Mucosa of gallbladder (tissue), 1 donor: ENCODE measurements at regions not wholly inside any gene's neighbourhood (a gene's known extent, or its start where the extent isn't known, plus 50 kb on each side); places are given as distances from the start of the nearest gene placed in this dataset.

Experiments
- DNase-seq: peaks from one replicate; pipeline ENCODE4 v3.0.0-alpha.2; 2020; ENCODE audit warnings: low spot score
- donor health status: DM: no; HTN: no; CAD: no.

GRCh38 chr11:32039149-32039548, 51.7 kb upstream of the RCN1 start:
- DNase-seq: no peak

GRCh38 chr11:32034680-32035079, 56.2 kb upstream of the RCN1 start:
- DNase-seq: no peak

GRCh38 chr11:32034149-32034548, 56.7 kb upstream of the RCN1 start:
- DNase-seq: no peak

- no peak for DNase-seq
Observed at GRCh38 chr11:32033491-32033890, 57.4 kb upstream of the RCN1 start.

DNA sequence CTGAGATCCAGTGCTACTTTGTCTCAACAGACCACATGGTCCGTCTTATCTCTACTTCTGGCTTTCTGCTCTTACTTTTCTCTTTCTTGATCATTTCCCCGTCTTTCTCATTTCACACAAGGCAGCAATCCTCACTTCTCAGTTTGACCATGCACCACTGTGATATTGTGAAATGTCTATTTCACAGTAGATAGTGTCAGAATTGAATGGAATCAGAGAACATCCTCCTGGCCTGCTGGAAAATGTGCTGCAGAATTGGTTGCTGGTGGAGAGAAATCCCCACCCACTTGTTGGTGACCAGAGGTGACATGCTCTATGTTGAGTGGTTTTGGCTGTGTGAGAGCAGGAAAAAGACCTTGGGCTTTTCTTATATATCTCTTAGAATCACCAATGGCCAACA, 57.8 kb upstream of the RCN1 start:
- no peak for DNase-seq

- DNase-seq: no peak
Observed at GRCh38 chr11:32032478-32032877, 58.4 kb upstream of the RCN1 start.

DNA sequence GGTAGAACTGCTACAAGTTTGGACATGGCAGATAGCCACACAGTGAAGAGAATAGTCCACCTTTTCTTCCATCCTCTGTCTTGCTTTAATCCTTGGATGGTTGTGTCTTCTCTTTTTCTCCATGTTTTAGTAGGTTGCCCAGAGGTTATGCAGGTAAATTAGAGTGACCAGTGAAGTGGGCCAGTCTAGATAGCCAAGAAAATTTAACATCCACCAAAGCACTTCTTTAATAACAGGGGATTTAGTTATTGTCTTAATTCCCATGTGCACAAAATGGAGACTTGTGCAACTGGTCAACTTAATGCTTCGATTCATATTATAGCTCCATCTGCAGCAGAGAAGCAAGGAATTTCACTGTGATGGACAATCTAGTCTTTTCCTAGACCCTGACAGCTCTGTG, 58.8 kb upstream of the RCN1 start:
- DNase-seq: no peak

GRCh38 chr11:32030875-32031503, 59.9 kb upstream of the RCN1 start:
- no peak for DNase-seq

GRCh38 chr11:32029721-32030120, 61.2 kb upstream of the RCN1 start:
- DNase-seq: no peak

DNA sequence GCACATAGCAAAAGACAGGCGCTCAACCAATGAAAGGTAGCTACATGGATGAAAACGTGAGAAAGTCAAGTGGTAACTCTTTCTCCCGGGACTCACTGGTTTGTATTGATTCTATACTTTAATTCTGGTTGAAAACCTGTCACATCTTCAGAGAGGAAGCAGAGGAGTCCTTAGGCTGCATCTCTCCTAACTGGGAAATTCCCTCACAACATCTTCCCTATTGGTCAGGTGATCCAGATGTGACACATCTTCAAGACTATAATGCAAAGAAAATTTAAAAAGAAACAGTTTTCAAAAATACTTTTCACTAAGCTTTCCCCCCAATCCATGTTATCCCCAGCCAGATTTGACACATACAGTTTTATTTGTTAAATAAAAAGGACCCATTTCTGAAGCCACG, 62.7 kb upstream of the RCN1 start:
- no peak for DNase-seq

- no peak for DNase-seq
Observed at GRCh38 chr11:32026766-32027165, 64.1 kb upstream of the RCN1 start.

DNA sequence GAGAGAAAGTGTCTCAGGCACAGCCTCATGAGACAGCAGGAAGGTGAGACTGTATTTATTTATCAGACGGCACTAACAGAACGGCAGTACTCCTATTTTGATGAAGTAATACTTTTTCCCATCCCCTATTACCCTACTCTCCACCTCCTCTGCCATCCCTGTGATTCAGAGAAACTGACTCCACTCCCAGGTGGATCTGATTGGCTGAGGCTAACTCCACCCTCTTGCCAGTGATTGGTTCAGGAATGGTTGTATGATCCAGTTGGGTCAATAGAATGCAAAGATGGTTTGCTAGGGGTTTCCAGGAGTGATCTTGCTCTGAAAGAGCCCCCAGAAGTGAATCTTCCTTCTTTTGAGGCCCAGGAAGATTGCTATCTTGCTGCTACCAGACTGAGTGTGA, 65.9 kb upstream of the RCN1 start:
- DNase-seq: no peak

- DNase-seq: no peak
Observed at GRCh38 chr11:32023370-32024305, 67.2 kb upstream of the RCN1 start.

DNA sequence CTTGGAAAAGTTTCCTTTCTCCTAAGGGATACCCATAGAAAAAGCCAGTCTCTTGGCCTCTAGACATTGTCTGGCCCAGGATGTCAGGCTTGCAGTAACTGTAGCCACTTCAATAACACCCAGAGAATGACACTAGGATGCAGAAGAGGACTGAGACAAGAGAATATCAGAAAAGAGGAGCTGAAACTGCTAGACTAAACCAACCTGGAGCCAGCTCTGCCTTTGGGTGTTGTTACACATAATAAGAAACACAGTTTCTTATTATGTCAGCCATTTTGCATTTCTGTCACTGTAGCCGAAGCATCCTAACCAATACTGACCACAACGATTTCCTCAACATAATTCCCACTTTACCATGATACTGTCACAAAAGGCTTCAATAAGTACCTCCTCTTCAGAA, 72.2 kb upstream of the RCN1 start:
- DNase-seq: no peak

GRCh38 chr11:32016111-32016510, 74.8 kb upstream of the RCN1 start:
- DNase-seq: no peak

DNA sequence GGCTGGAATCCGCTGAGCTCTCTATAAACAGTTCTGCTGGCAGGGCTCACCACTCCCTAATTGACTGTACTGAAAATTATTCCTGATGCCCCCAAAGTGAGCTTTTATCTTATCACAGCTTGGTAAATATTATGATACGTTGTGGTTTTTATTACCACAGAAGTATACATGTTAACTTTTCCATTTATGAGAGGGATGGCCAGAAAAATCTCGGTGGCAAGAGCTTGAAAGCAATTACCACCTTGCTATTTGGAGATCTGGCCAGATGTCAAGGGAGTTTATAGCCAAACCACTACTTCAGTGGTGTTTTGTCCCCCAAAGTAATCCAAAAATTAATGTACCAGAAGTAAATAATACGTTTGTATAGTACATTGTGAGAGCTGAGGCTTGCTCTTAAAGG, 75.4 kb upstream of the RCN1 start:
- no peak for DNase-seq

GRCh38 chr11:32013603-32014002, 77.3 kb upstream of the RCN1 start:
- DNase-seq: no peak

DNA sequence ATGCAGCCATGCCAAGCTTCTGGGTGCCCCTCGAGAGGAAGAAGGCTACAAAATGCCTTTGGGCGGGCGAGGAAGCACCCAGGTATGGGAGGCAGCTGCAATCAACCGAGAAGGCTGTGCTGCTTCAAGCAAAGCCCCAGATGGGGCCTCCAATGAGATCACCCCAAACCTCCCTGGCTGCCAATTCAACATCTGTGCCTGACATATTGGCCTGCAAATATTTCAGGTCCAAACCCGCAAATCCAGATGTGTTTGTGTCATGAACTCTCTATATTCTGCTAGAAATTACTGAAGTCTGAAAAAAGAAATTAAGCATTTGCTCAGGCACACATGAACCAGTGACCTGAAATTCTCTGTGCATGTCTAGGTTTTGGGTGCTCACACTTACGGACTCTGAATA, 78.8 kb upstream of the RCN1 start:
- DNase-seq: no peak

- no peak for DNase-seq
Observed at GRCh38 chr11:32008880-32009551, 81.9 kb upstream of the RCN1 start.

DNA sequence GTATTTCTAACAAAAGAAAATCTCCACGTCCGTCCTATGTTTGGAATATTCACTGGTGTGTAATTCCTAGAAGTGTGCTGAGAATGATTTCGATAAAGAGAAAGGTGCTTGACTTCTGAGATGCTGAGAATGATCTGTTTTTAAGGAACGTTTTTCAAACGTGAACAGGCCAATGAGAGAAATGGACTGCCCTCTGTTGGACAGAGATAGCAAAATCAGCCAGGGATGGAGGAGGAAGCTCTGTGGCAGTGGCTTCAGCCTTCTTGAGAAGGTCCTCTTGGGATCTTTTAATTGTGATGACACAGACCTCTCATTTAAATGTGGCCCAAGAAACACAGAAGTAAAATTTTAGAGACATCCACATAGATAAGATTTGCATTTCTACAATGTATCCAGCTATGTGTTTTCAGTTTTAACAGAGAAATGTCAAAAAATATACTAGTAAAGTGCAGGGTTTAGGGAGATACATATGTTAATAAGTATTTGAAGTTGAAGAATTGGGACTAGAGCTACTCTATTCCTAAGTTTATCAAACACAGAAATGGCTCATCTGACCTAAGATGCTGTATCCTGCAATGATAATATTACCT, 84.0 kb upstream of the RCN1 start:
- DNase-seq: no peak

DNA sequence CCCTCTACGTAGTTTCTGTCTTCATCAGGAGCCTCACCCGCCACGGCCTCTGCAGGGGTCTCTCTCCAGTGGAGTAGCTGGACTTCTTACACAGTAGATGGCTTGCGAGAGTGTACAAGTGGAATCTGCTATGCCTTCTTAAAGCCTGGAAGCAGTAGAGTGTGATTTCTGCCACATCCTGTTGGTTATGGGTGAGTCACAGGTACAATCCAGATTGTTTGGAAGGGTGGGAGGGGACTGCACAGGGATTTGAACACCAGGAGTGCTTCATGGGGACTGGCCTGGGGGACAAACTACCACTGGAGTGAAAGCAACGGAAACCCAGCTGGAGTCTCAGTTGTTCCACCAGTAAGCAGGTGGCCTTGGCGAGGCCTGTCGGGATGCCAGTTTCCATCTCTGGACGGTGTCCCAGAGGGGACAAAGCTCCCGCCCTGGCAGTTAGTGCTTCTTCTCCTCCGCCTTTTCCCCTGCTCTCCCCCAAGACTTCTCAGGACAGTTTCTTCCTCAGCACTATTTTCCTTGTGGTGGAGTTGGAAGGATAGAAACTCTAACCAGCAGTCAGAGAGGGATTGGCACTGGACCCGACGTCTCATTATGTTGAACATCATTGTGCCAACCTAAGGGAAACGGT, 85.0 kb upstream of the RCN1 start:
- no peak for DNase-seq

DNA sequence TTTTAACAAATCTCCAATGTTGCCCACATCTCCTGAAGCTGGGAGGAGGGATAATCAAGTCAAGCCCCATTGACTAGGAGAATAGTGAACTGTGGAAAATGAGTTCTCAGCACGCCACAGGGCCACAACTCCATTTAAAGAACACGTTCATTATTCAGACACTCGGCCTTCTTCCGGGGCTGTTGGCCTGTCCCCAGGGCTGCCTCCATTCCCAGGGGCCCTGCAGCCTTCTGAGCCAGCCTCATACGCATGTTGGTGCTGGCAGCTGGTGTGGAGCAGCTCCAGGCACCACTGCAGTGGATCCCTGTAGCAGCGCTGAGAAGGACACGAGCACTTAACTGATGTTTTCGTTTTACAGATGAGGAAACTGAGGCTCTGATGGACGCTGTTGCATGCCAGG, 87.5 kb upstream of the RCN1 start:
- DNase-seq: no peak
